ENCODE measurements at regions not wholly inside any gene's neighbourhood (a gene's known extent, or its start where the extent isn't known, plus 50 kb on each side); places are given as distances from the start of the nearest gene placed in this dataset.

- no peaks in the 10 kb centered on the region for H3K36me3 ChIP-seq (ENCODE audit: control insufficient read depth in 2 of 2, insufficient read depth in 2 of 2, low read length in 1 of 2)
- 89% methylated on average over 5 of the region's 5 CpGs for WGBS
These were observed 205.4 kb downstream of the ARHGAP12 start for GRCh38 chr10:31723106-31723750.

GRCh38 chr10:31721096-31721495, 207.5 kb downstream of the ARHGAP12 start:
- 98% methylated on average over 5 of the region's 5 CpGs for WGBS

More at GRCh38 chr10:31723106-31723750, 205.4 kb downstream of the ARHGAP12 start:
- no peak overlapping the region for H3K27ac ChIP-seq (ENCODE audit: low read depth in 1 of 2, low read length in 1 of 2)
- H3K4me1 ChIP-seq (ENCODE audit: control insufficient read depth in 2 of 2, insufficient read depth in 2 of 2, low read length in 2 of 2), result no peaks in the 10 kb centered on the region
- no peak overlapping the region for H3K4me3 ChIP-seq (ENCODE audit: low read length in 2 of 2)
- H3K27me3 ChIP-seq (ENCODE audit: control insufficient read depth in 2 of 2, insufficient read depth in 1 of 2, low read length in 1 of 2), result no peaks in the 10 kb centered on the region
- peaks cover 0 to 9% of the 10 kb centered on the region in 2 donors for H3K9me3 ChIP-seq (ENCODE audit: control insufficient read depth in 2 of 2, insufficient read depth in 1 of 2, low read length in 1 of 2)
- DNase-seq (ENCODE audit: low read depth in 6 of 9, low spot score in 9 of 9), result no peak

GRCh38 chr10:31720546-31720945, 208.1 kb downstream of the ARHGAP12 start:
- Histone ChIP-seq H3K4me1 (ENCODE audit: control insufficient read depth in 2 of 2, insufficient read depth in 2 of 2, low read length in 2 of 2) (no peaks in the 10 kb centered on the region), H3K36me3 (ENCODE audit: control insufficient read depth in 2 of 2, insufficient read depth in 2 of 2, low read length in 1 of 2) (no peaks in the 10 kb centered on the region), H3K27me3 (ENCODE audit: control insufficient read depth in 2 of 2, insufficient read depth in 1 of 2, low read length in 1 of 2) (no peaks in the 10 kb centered on the region), H3K9me3 (ENCODE audit: control insufficient read depth in 2 of 2, insufficient read depth in 1 of 2, low read length in 1 of 2) (peaks cover 0 to 9% of the 10 kb centered on the region in 2 donors), H3K27ac (ENCODE audit: low read depth in 1 of 2, low read length in 1 of 2) (no peak overlapping the region), H3K4me3 (ENCODE audit: low read length in 2 of 2) (no peak overlapping the region)
- no peak for DNase-seq (ENCODE audit: low read depth in 6 of 9, low spot score in 9 of 9)
- 91% methylated on average over 1 of the region's 1 CpG for WGBS

More at GRCh38 chr10:31721096-31721495, 207.5 kb downstream of the ARHGAP12 start:
- peaks cover 0 to 9% of the 10 kb centered on the region in 2 donors for H3K9me3 ChIP-seq (ENCODE audit: control insufficient read depth in 2 of 2, insufficient read depth in 1 of 2, low read length in 1 of 2)
- no peak for DNase-seq (ENCODE audit: low read depth in 6 of 9, low spot score in 9 of 9)
- no peak overlapping the region for H3K4me3 ChIP-seq (ENCODE audit: low read length in 2 of 2)
- H3K4me1 ChIP-seq (ENCODE audit: control insufficient read depth in 2 of 2, insufficient read depth in 2 of 2, low read length in 2 of 2), result no peaks in the 10 kb centered on the region
- no peak overlapping the region for H3K27ac ChIP-seq (ENCODE audit: low read depth in 1 of 2, low read length in 1 of 2)
- no peaks in the 10 kb centered on the region for H3K27me3 ChIP-seq (ENCODE audit: control insufficient read depth in 2 of 2, insufficient read depth in 1 of 2, low read length in 1 of 2)
- H3K36me3 ChIP-seq (ENCODE audit: control insufficient read depth in 2 of 2, insufficient read depth in 2 of 2, low read length in 1 of 2), result no peaks in the 10 kb centered on the region

GRCh38 chr10:31709476-31709875, 219.2 kb downstream of the ARHGAP12 start:
- DNase-seq (ENCODE audit: low read depth in 6 of 9, low spot score in 9 of 9), result no peak
- Histone ChIP-seq H3K36me3 (ENCODE audit: control insufficient read depth in 2 of 2, insufficient read depth in 2 of 2, low read length in 1 of 2) (no peaks in the 10 kb centered on the region), H3K4me1 (ENCODE audit: control insufficient read depth in 2 of 2, insufficient read depth in 2 of 2, low read length in 2 of 2) (peaks cover 10 to 27% of the 10 kb centered on the region in 2 donors), H3K27ac (ENCODE audit: low read depth in 1 of 2, low read length in 1 of 2) (no peak overlapping the region), H3K27me3 (ENCODE audit: control insufficient read depth in 2 of 2, insufficient read depth in 1 of 2, low read length in 1 of 2) (no peaks in the 10 kb centered on the region), H3K4me3 (ENCODE audit: low read length in 2 of 2) (no peak overlapping the region), H3K9me3 (ENCODE audit: control insufficient read depth in 2 of 2, insufficient read depth in 1 of 2, low read length in 1 of 2) (peaks cover 0 to 4% of the 10 kb centered on the region in 2 donors)

GRCh38 chr10:31709028-31709427, 219.6 kb downstream of the ARHGAP12 start:
- no peak overlapping the region for H3K27ac ChIP-seq (ENCODE audit: low read depth in 1 of 2, low read length in 1 of 2)
- H3K4me3 ChIP-seq (ENCODE audit: low read length in 2 of 2), result no peak overlapping the region
- no peaks in the 10 kb centered on the region for H3K36me3 ChIP-seq (ENCODE audit: control insufficient read depth in 2 of 2, insufficient read depth in 2 of 2, low read length in 1 of 2)
- WGBS, result 89% methylated on average over 3 of the region's 3 CpGs
- peaks cover 10 to 27% of the 10 kb centered on the region in 2 donors for H3K4me1 ChIP-seq (ENCODE audit: control insufficient read depth in 2 of 2, insufficient read depth in 2 of 2, low read length in 2 of 2)
- no peaks in the 10 kb centered on the region for H3K27me3 ChIP-seq (ENCODE audit: control insufficient read depth in 2 of 2, insufficient read depth in 1 of 2, low read length in 1 of 2)
- H3K9me3 ChIP-seq (ENCODE audit: control insufficient read depth in 2 of 2, insufficient read depth in 1 of 2, low read length in 1 of 2), result peaks cover 0 to 4% of the 10 kb centered on the region in 2 donors
- no peak for DNase-seq (ENCODE audit: low read depth in 6 of 9, low spot score in 9 of 9)

- Histone ChIP-seq H3K4me1 (ENCODE audit: control insufficient read depth in 2 of 2, insufficient read depth in 2 of 2, low read length in 2 of 2) (peaks cover 10 to 27% of the 10 kb centered on the region in 2 donors), H3K36me3 (ENCODE audit: control insufficient read depth in 2 of 2, insufficient read depth in 2 of 2, low read length in 1 of 2) (no peaks in the 10 kb centered on the region), H3K27ac (ENCODE audit: low read depth in 1 of 2, low read length in 1 of 2) (peak overlapping the region in 1 of 2 donors; percentile 76), H3K27me3 (ENCODE audit: control insufficient read depth in 2 of 2, insufficient read depth in 1 of 2, low read length in 1 of 2) (no peaks in the 10 kb centered on the region), H3K9me3 (ENCODE audit: control insufficient read depth in 2 of 2, insufficient read depth in 1 of 2, low read length in 1 of 2) (peaks cover 0 to 5% of the 10 kb centered on the region in 2 donors), H3K4me3 (ENCODE audit: low read length in 2 of 2) (no peak overlapping the region)
- 94% methylated on average over 9 of the region's 9 CpGs for WGBS
- DNase-seq (ENCODE audit: low read depth in 6 of 9, low spot score in 9 of 9), result no peak
These were observed 220.2 kb downstream of the ARHGAP12 start for GRCh38 chr10:31708474-31708873.

- no peak overlapping the region for H3K4me3 ChIP-seq (ENCODE audit: low read length in 2 of 2)
- no peak for DNase-seq (ENCODE audit: low read depth in 6 of 9, low spot score in 9 of 9)
- H3K27me3 ChIP-seq (ENCODE audit: control insufficient read depth in 2 of 2, insufficient read depth in 1 of 2, low read length in 1 of 2), result no peaks in the 10 kb centered on the region
- peaks cover 10 to 27% of the 10 kb centered on the region in 2 donors for H3K4me1 ChIP-seq (ENCODE audit: control insufficient read depth in 2 of 2, insufficient read depth in 2 of 2, low read length in 2 of 2)
- H3K36me3 ChIP-seq (ENCODE audit: control insufficient read depth in 2 of 2, insufficient read depth in 2 of 2, low read length in 1 of 2), result no peaks in the 10 kb centered on the region
- peaks cover 0 to 9% of the 10 kb centered on the region in 2 donors for H3K9me3 ChIP-seq (ENCODE audit: control insufficient read depth in 2 of 2, insufficient read depth in 1 of 2, low read length in 1 of 2)
- H3K27ac ChIP-seq (ENCODE audit: low read depth in 1 of 2, low read length in 1 of 2), result peak overlapping the region; percentile 3 to 76
- 12% methylated on average over 3 of the region's 3 CpGs for WGBS
These were observed 220.6 kb downstream of the ARHGAP12 start for GRCh38 chr10:31708046-31708445.

GRCh38 chr10:31707093-31708039, 221.3 kb downstream of the ARHGAP12 start:
- Histone ChIP-seq H3K36me3 (ENCODE audit: control insufficient read depth in 2 of 2, insufficient read depth in 2 of 2, low read length in 1 of 2) (no peaks in the 10 kb centered on the region), H3K27ac (ENCODE audit: low read depth in 1 of 2, low read length in 1 of 2) (peak overlapping the region; percentile 25 to 76), H3K4me1 (ENCODE audit: control insufficient read depth in 2 of 2, insufficient read depth in 2 of 2, low read length in 2 of 2) (peaks cover 10 to 27% of the 10 kb centered on the region in 2 donors), H3K9me3 (ENCODE audit: control insufficient read depth in 2 of 2, insufficient read depth in 1 of 2, low read length in 1 of 2) (peaks cover 0 to 12% of the 10 kb centered on the region in 2 donors), H3K27me3 (ENCODE audit: control insufficient read depth in 2 of 2, insufficient read depth in 1 of 2, low read length in 1 of 2) (no peaks in the 10 kb centered on the region), H3K4me3 (ENCODE audit: low read length in 2 of 2) (no peak overlapping the region)
- WGBS, result 24% methylated on average over 14 of the region's 14 CpGs
- DNase-seq (ENCODE audit: low read depth in 6 of 9, low spot score in 9 of 9), result peak in 7 of 9 donors; percentile 29 to 75 (median 37)

Data from thymus (tissue), 11 donors.